ENCODE measurements at regions not wholly inside any gene's neighbourhood (a gene's known extent, or its start where the extent isn't known, plus 50 kb on each side); places are given as distances from the start of the nearest gene placed in this dataset.

GRCh38 chr4:66647476-66647875 is 897.8 kb downstream of the CENPC start:
- no peak for TF ChIP-seq CTCF (IDR thresholded peaks at IDR 0.05; ENCODE audit: low read depth, low read length, poor library complexity, severe bottlenecking)
- TF ChIP-seq EZH2phosphoT487 (IDR thresholded peaks at IDR 0.05; ENCODE audit: borderline replicate concordance, low read length) = no peak
